CD4-positive, alpha-beta T cell treated with Interferon alpha-2 for 1 hour (primary cell): ENCODE measurements at regions not wholly inside any gene's neighbourhood (a gene's known extent, or its start where the extent isn't known, plus 50 kb on each side); places are given as distances from the start of the nearest gene placed in this dataset.

Experiments used
- DNase-seq, 2 donors: peaks; one replicate each; pipeline ENCODE4 v3.0.0-alpha.2; 2020 to 2022

- no peak for DNase-seq
These were observed 159.7 kb downstream of the SLC35B3 start for GRCh38 chr6:8275667-8276066.

GRCh38 chr6:8274226-8274625 lies 161.1 kb downstream of the SLC35B3 start:
- DNase-seq, result no peak

- no peak for DNase-seq
These were observed 165.4 kb downstream of the SLC35B3 start for GRCh38 chr6:8269872-8270454.

GRCh38 chr6:8269094-8269493 lies 166.3 kb downstream of the SLC35B3 start:
- DNase-seq, result no peak

GRCh38 chr6:8268606-8269005 lies 166.3 kb upstream of the EEF1E1 start:
- no peak for DNase-seq

GRCh38 chr6:8268156-8268555 lies 165.8 kb upstream of the EEF1E1 start:
- DNase-seq, result no peak

- DNase-seq, result no peak
These were observed 158.3 kb upstream of the EEF1E1 start for GRCh38 chr6:8260610-8261009.

GRCh38 chr6:8246403-8246802 lies 144.1 kb upstream of the EEF1E1 start:
- no peak for DNase-seq

- DNase-seq, result no peak
These were observed 143.4 kb upstream of the EEF1E1 start for GRCh38 chr6:8245726-8246125.

GRCh38 chr6:8243475-8243874 lies 141.1 kb upstream of the EEF1E1 start:
- no peak for DNase-seq

GRCh38 chr6:8242885-8243284 lies 140.5 kb upstream of the EEF1E1 start:
- no peak for DNase-seq

GRCh38 chr6:8240301-8240700 lies 138.0 kb upstream of the EEF1E1 start:
- no peak for DNase-seq

GRCh38 chr6:8238773-8239683 lies 136.7 kb upstream of the EEF1E1 start:
- DNase-seq, result no peak

- no peak for DNase-seq
These were observed 135.3 kb upstream of the EEF1E1 start for GRCh38 chr6:8237668-8238067.

- DNase-seq, result no peak
These were observed 134.6 kb upstream of the EEF1E1 start for GRCh38 chr6:8236956-8237355.

- no peak for DNase-seq
These were observed 132.0 kb upstream of the EEF1E1 start for GRCh38 chr6:8234321-8234720.

- DNase-seq, result no peak
These were observed 129.6 kb upstream of the EEF1E1 start for GRCh38 chr6:8231956-8232355.

GRCh38 chr6:8229915-8230756 lies 127.8 kb upstream of the EEF1E1 start:
- no peak for DNase-seq

- DNase-seq, result no peak
These were observed 122.8 kb upstream of the EEF1E1 start for GRCh38 chr6:8225113-8225512.

- no peak for DNase-seq
These were observed 121.3 kb upstream of the EEF1E1 start for GRCh38 chr6:8223678-8224077.

- DNase-seq, result peak; percentile 10 to 49
These were observed 117.1 kb upstream of the EEF1E1 start for GRCh38 chr6:8219352-8219943.

GRCh38 chr6:8218861-8219260 lies 116.5 kb upstream of the EEF1E1 start:
- DNase-seq, result no peak

GRCh38 chr6:8215631-8216030 lies 113.3 kb upstream of the EEF1E1 start:
- no peak for DNase-seq
